Hepatocyte (in vitro differentiated cells): ENCODE measurements at regions not wholly inside any gene's neighbourhood (a gene's known extent, or its start where the extent isn't known, plus 50 kb on each side); places are given as distances from the start of the nearest gene placed in this dataset.

Source experiments
- CTCF ChIP-seq: fragments of 200-600 bp; sonication (generic); IDR thresholded peaks from 2 replicates; pipeline ENCODE4 v1.5.1; 2016; ENCODE audit warnings: antibody characterized with exemption, mild to moderate bottlenecking; ENCODE audit not compliant: poor library complexity
- EZH2 ChIP-seq: fragments of 200-600 bp; sonication (generic); IDR thresholded peaks from 2 replicates; pipeline ENCODE4 v1.6.1; 2016; ENCODE audit warnings: antibody characterized with exemption, mild to moderate bottlenecking, borderline replicate concordance

- TF ChIP-seq CTCF (no peak), EZH2 (no peak)
These were observed 93.3 kb downstream of the PERP start for GRCh38 chr6:138013959-138014358.
